NCI-H2081 (cell line): ENCODE measurements at regions not wholly inside any gene's neighbourhood (a gene's known extent, or its start where the extent isn't known, plus 50 kb on each side); places are given as distances from the start of the nearest gene placed in this dataset.
A peak's percentile ranks its signal among the peaks of the same experiment; 100 is the strongest.
"Not testable (repeated sequence)": the region's sequence is repeated elsewhere in the genome, so short reads cannot be mapped to it uniquely, and the experiment has no call there.

ENCODE experiments used
- DNase-seq, 2 experiments: peaks; one replicate each; lab custom pipeline; 2025; lab: John Stamatoyannopoulos, UW

- DNase-seq = no peak
Measured at GRCh38 chr21:28126521-28127174, 866.0 kb downstream of the LTN1 start.

- DNase-seq = no peak
Measured at GRCh38 chr21:28124541-28124940, 868.1 kb downstream of the LTN1 start.

- DNase-seq = no peak
Measured at GRCh38 chr21:28118570-28118969, 874.1 kb downstream of the LTN1 start.

GRCh38 chr21:28114986-28115385 is 877.7 kb downstream of the LTN1 start:
- DNase-seq = not testable (repeated sequence)

- DNase-seq = no peak
Measured at GRCh38 chr21:28113718-28114117, 879.0 kb downstream of the LTN1 start.

GRCh38 chr21:28112511-28112910 is 880.2 kb downstream of the LTN1 start:
- no peak for DNase-seq

- no peak for DNase-seq
Measured at GRCh38 chr21:28111151-28111619, 881.5 kb downstream of the LTN1 start.

GRCh38 chr21:28110716-28111115 is 882.0 kb downstream of the LTN1 start:
- DNase-seq = no peak

- no peak for DNase-seq
Measured at GRCh38 chr21:28110074-28110473, 882.6 kb downstream of the LTN1 start.

- no peak for DNase-seq
Measured at GRCh38 chr21:28106370-28106890, 886.2 kb downstream of the LTN1 start.

GRCh38 chr21:28104346-28104745 is 888.3 kb downstream of the LTN1 start:
- DNase-seq = peak in 1 of 2 experiments; percentile 18

- no peak for DNase-seq
Measured at GRCh38 chr21:28100366-28100765, 892.3 kb downstream of the LTN1 start.

- DNase-seq = no peak
Measured at GRCh38 chr21:28099001-28099705, 893.5 kb downstream of the LTN1 start.

GRCh38 chr21:28091466-28091865 is 901.2 kb downstream of the LTN1 start:
- no peak for DNase-seq

GRCh38 chr21:28090546-28090945 is 902.1 kb downstream of the LTN1 start:
- DNase-seq = no peak

GRCh38 chr21:28089599-28090441 is 902.9 kb downstream of the LTN1 start:
- no peak for DNase-seq

- no peak for DNase-seq
Measured at GRCh38 chr21:28086861-28087581, 905.7 kb downstream of the LTN1 start.

- DNase-seq = no peak
Measured at GRCh38 chr21:28084951-28085350, 907.7 kb downstream of the LTN1 start.

- no peak for DNase-seq
Measured at GRCh38 chr21:28083350-28083749, 909.3 kb downstream of the LTN1 start.

GRCh38 chr21:28078126-28078525 is 914.6 kb downstream of the LTN1 start:
- no peak for DNase-seq

- no peak for DNase-seq
Measured at GRCh38 chr21:28074676-28075075, 918.0 kb downstream of the LTN1 start.

GRCh38 chr21:28072601-28073000 is 920.1 kb downstream of the LTN1 start:
- DNase-seq = no peak
